ENCODE measurements at regions not wholly inside any gene's neighbourhood (a gene's known extent, or its start where the extent isn't known, plus 50 kb on each side); places are given as distances from the start of the nearest gene placed in this dataset.

DNA sequence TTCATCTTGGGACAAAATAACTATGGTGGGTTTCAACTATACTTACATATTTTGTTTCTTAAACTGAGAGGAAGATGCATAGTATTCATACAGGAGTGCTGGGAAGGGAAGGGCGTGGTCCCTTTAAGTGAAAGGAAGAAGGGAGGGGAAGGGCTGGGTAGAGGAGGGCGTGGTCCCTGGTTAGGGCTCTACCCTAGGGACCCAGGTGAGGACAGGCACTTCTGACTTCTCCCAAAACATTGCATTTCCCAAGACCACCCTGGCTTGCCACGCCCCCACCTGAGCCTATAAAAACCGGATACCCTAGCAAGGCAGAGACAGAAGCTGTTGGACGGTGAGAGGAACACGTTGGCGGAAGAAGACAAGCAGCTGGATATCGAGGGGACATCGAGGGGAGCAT, 157.6 kb upstream of the PLXNA4 start:
- DNase-seq: no peak

DNA sequence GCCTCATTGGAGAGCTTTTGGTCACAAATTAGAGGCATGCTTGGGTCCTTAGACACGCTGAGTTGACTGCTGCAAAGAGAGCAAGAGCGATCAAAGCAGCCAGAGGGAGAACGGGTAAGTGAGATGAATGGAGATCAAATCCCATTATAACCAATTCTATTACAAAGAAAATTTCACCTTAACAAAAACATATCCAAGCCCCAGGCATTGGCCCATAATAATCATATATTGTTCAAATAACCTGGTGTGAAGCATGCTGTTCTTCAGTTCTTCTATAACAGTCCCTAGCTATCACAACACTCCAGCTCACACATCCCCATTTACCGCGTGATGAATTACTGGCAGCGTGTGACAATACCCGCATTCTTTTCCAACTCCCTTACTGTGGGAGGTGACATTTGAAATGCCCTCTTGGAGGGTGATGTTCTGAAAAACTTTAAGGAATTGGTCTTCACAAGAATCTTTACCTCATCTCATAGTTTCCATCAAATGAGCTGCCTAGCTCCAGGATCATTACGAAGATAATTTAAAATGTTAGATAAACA, 156.1 kb upstream of the PLXNA4 start:
- DNase-seq: no peak

DNA sequence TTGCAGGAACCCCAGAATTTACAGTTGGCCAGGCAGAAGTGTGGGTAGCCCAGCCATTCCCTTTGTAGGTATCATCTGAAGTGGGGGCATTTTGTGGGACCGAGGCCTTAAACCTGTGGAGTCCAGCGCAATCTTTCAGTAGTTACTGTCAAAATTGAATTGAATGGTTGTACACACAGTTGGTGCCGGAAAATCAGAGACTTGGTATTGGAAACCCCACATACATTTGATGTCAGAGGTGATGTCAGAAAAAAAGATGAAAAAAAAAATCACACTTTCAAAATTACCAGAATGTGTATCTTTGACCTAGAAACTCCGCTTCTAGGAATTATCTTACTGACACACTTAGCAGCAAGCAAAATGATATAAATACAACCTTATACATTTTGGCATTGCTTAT, 153.8 kb upstream of the PLXNA4 start:
- no peak for DNase-seq

DNA sequence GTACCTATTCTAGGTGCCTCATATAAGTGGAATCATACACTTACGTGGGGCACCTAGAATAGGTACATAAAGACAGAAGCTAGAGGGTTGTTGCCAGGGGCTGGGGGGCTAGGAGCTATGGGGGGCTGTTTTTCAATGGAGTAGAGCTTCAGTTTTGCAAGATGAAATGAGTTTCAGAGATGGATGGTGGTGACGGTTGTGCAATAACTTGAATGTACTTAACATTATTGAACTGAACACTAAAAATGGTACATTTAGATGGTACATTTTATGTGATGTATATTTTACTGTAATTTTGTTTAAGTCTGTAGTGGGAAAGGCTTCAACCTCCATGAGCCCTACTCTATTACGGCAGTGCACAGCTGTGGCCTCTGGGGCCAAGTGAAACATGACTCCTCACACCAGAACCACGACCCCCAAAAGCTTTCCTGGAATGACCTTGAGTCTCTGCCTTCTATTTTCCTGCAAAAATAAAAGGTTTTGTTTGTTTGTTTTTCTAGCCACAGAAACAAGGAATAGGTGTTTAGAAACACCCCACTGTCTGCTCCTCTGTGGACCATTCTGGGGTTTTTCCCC, 147.3 kb upstream of the PLXNA4 start:
- DNase-seq: no peak

DNA sequence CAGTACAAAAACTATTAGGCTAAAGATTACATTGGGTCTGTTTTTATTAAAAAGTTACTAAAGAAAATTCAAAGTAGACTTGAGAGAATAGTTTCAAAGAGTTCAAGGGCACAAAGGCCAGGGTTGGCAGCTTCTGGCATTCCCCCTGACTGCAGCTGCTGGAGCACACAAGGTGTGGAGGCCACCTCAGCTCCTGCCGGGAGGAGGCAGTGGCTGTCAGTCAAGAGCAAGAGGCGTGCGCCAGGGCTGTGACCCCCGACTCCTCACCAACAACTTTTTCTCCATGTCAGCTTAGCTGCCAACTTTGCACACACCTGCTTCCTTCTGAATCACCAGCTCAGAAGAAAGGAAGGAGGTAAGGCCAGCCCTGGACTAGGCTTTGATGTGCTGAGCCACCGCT, 144.6 kb upstream of the PLXNA4 start:
- no peak for DNase-seq

DNA sequence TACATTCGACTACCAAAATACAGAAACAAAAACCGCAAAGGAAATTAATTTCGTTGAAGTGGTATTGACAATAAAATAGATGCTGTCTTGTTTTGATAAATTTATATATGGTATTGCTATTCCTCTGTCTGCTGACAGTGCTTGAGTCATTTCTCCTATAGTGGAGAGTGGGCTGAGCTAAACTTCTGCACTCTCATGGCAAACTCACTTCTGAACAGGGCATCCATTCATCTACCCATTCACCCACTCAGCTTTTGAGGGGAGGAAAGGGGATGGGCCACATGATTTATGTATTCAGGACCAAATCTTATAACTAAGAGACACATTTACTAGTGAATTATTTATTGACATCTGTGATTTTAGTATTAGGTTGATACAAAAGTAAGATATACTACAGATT, 137.6 kb upstream of the PLXNA4 start:
- no peak for DNase-seq

DNA sequence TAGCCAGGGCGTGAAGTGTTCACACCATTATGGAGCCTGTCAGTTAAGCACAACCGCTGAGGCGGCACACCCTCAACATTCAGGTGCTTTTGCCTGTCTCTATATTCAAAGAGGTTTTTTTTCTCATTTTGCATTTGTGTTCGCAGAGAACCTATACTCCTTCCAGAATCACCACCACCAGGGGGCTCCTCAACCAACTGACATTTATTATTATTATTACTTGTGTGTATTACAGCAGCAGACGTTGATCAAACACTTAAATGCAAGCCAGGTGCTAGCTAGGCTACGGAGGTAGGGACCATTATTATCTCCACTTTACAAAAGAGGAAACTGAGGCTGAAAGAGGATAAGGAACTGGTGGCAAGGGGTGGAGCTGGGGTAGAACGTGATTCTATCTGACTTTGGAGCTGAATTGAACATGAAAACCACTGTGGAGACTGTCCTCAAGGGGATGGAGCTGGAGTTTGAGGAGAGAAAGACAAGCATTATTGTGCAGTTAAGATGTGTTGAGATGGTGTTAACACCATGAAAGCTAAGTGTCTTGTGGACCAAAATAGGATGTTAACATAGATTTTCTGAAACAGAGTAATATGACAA, 133.8 kb upstream of the PLXNA4 start:
- no peak for DNase-seq

DNA sequence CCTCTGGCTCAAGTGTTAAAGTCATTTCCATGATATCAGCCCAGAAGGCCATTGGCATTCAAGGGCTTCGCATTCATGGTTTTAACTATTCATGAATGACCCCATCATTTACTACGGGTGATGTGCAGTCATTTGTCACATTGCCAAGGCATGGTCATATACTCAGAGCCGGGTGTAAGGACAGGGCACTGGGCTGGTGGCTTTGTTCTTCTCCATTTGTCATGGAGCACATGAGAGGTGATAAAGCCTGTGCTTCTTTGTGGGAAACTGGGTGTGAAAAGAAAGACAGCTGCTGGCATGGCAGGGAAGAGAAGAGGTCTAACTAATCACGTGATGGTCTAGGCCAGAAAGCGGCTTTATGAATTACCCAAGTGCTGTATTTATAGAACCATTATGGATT, 132.2 kb upstream of the PLXNA4 start:
- DNase-seq: no peak

DNA sequence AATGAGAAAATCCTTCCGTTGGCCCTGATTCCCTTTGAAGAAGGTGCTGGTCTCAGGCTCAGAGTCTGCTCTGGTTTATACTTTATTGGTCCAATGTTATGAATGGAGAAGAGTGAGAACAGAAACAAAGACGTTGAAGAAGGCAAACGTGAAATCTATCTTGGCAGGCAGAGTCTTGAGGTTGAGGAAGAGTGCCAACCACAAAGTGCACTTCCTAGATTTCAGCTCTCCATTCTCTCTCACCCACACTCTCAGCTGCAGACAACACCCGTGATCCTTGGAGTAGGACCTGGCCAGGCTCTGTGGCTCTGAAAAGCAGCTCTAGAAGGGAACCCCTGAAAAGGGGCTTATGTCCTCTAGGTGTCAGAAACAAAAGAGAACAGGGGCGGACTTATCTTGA, 128.9 kb upstream of the PLXNA4 start:
- DNase-seq: no peak

DNA sequence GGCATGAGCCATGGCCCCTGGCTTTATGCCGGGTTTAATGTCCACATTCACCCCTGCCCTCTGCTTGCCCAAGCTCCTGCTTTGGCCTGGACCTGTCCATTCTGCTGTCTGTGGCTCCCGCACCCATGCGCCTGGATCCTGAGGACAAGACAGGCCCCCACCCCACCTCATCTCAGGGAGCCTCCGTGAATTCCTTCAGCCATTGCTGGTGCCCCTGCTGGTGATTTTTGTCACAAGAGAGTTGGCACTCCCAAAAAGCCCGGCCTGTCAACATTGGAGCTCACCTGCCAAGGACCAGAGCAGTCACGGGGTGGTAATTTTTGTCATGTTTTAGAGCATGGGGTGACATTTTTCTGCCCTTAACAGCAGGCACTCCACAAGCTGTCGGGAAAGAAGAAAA, 127.5 kb upstream of the PLXNA4 start:
- no peak for DNase-seq

DNA sequence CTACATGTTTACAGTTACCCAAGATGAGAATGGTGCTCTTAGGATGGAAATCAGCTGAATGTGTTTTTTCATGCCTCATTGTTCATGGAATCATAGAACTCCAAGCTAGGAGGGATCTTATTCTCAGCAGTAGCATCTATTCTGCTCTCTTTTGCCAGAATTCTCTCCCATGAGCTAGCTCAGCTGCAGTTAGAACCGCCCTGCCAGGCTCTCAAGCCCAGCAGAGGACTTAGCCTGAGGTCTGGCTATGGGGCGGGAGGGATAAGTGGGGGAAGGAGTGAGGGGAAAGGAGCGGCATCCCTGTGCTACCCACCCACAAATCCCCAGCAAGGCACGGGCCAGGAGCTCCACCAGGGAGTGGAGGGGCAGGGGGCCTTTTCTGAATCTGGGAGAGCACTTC, 120.7 kb upstream of the PLXNA4 start:
- DNase-seq: peak; percentile 29

DNA sequence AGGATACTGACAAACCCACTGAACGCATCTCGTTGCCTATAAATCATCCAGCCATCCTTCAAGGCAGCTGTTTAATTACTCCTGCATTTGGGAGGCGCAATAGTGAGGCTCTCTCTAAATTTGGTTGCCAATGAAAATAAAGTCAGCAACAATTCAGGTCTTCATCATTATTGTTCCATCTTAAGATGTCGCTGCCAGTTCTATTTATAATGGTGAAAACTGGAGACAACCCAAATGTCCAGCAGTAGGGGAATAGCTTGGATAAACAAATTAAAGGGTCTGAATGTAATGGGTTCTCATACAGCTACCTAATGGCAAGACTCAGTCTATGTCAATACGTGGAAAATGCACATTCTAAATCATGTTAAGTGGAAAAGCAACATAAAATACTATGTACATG, 120.1 kb upstream of the PLXNA4 start:
- peak; percentile 61 for DNase-seq

DNA sequence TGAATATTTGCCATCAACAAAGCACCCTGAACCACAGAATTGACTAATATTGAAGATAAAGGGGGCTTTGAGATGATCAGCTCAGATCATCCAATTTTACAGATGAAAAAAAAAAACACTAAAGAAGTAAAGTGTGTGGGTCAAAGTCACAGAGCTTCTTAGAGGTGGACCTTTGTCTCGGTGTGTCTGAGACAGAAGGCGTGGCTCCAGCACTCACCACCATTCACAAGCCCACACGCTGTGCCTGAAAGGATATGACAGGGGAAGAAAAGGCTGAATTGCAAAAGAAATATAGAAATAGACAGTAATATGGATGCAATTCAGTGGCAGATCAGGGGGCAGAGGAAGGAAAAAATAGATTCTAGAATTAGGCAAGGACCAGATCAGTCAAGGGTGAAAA, 114.9 kb upstream of the PLXNA4 start:
- DNase-seq: no peak

DNA sequence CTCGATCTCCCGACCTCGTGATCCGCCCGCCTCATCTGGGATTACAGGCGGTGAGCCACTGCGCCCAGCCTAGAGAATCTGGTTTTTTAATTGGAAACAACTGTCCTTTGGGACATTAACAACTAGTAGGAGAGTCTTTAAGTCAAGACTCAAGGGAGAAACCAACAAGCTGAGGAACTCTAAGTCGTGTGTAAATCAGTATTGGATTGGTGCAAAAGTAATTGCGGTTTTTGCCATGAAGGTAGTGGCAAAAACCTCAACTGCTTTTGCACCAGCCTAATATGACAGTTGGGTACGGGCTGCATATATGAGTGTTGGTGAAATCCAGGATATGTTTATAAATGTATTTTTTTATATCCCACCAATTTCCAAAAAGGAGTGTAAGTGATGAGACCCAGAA, 113.9 kb upstream of the PLXNA4 start:
- no peak for DNase-seq

DNA sequence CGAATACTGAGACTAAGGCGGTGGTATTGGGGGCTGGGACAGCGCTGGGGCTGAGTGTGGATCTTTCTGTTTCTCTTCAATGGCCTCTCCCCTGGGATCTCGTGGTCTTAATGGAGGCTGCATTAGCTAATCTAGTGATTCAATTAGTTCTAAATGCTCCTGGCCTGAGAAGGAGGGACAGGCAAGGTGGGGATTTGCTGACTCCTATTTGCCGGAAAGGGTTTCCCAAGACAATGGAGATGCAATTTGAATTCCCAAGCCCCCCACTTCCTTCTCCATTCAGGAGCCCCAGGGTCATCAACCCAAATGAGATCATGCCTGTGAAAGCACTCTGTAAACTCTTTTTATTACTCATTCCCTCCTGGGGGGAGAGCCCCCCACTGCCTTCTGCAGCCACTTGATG, 111.7 kb upstream of the PLXNA4 start:
- no peak for DNase-seq

DNA sequence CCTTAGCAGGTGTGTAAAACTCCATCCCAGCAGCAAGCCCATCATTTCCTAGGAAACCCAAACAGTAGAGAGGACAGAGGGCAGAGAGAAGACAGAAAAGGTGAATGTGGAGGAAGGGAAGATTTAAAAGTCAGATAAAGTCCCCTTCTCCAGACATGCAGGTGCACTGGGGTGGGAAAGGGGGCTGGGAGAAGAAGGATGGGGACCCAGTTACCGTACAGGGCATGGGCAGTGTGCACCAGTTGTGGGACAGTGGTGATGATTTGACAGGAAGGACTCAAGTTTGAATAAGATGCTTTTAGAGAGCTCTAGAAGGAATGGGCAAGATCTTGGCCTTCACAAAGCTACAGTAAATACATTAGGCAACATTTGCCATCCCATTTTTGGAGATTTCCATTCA, 110.7 kb upstream of the PLXNA4 start:
- DNase-seq: no peak

DNA sequence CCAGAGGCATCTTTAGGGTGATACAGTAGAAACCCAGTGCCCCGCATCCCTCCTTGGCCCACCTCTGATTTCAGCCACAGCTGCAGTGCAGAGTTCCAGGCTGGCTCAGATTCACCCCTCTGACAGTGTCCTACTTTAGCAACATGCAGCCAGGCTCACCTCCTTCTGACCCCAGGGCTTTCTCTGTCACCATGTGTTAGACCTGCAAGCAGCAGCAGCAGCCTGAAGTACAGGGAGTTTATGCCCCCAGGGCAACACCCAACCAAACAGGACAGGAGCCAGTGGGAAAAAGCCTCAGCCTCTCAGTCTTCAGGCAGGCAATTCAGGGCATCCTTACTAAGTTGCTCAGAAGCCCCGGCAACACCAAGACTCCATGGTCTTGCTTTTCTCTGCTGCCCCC, 109.0 kb upstream of the PLXNA4 start:
- DNase-seq: no peak

DNA sequence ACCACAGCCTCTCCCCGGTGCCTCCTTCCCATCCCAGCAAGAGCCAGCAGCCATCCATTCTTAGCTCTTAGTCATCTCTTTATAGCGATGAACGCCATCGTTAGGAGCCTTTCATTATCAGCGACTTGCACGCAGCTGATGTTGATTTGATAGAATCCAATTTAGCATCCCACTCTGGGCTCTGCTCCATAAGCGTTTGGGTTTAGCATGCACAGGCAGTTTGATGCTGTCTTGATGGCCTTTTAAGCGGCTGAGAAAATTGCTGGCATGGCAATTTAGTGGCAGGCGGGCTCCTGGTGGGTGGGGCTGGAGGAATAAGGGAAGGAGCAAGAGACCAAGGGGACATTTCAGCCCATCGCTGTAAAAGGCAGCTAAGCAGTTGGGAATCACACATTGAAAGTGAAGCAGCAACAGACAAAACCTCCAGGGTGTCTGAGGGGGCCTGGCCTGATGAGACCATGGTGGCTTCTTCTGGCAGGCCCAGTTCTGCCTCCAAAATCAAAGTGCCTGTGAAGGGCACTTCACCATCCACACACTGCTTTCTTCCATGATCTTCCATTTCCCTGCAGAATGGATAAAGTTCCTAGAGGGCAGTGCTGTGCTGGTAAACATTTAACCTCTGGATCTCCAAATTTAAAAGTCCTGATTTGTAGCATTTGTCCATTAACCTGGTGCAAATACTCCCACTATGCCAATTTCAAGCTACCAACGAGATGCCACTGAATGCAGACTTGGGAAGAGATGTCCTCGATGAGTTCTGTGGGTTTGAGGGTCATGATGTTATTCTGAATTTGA, 107.8 kb upstream of the PLXNA4 start:
- no peak for DNase-seq

DNA sequence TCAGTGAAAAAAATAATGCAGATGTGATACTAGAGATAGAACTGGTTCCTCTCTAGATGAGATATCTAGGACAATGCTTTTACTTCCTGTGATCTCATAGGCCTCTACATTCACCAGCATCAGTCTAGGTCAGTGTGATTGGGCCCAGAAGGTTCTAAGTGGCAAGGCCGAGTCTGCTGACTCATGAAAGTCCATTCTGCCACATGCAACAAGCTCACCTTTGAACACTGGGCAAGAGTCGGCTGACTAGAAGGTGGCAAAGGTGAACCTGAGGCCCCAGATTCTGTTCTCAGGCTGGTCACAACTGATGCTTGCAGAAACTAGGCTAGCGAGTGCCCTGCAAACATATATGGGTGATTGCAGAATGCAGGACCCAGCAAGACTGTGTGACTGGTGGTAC, 105.7 kb upstream of the PLXNA4 start:
- DNase-seq: no peak

DNA sequence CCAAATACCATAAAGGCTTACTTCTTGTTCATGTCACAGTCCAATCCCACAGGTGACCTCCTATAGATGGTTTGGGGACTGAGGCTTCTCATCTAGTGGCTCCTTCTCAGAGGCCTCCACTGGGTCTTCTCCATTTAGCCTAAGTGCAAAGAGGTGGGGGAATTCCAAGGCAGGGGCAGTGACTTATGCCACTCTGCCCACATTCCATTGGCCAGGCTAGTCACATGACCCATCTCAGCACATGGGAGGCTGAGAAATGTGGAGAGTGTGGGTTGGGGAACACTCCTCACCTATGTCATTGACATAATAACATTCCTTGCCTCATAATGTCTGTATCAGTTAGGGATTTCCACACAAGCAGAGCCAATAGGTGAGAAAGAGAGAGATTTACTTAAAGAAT, 104.3 kb upstream of the PLXNA4 start:
- DNase-seq: no peak

DNA sequence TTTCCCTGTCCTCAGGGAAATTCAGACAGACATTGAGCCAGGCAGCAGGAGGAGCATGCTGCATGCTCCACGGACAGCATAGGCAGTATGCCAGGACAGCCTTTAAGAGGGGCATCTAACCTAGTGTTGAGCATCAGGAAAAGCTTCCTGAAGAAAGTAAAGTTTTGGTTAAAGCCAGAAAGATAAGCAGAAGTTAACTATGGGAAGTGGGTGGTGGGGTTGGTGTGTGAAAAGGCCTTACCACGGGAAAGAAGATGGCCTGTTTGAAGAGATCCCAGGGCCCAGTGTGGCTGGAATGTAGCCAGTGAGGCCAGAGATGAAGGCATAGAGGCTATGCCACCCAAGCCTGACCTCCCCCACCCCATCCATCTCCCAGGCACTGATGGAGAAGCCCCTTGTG, 102.4 kb upstream of the PLXNA4 start:
- no peak for DNase-seq

DNA sequence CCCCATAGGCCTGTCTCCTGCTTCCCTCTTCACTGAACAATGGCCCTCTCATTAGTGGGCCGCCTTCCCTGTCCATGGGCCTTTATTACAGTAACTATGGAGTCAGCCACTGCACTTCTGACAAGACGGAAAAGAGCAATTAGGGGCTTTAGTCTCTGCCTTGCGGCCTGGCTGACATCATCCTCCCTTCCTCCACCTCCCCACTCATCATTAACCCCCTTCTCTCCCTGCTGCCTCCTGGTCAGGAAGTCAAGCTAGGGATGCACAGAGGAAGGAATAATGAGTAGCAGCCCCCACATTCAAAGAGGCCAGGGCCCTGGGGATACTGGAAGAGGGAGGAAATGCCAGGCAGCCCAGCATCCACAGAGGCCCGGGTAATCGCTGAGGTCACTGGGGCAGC, 101.6 kb upstream of the PLXNA4 start:
- no peak for DNase-seq

DNA sequence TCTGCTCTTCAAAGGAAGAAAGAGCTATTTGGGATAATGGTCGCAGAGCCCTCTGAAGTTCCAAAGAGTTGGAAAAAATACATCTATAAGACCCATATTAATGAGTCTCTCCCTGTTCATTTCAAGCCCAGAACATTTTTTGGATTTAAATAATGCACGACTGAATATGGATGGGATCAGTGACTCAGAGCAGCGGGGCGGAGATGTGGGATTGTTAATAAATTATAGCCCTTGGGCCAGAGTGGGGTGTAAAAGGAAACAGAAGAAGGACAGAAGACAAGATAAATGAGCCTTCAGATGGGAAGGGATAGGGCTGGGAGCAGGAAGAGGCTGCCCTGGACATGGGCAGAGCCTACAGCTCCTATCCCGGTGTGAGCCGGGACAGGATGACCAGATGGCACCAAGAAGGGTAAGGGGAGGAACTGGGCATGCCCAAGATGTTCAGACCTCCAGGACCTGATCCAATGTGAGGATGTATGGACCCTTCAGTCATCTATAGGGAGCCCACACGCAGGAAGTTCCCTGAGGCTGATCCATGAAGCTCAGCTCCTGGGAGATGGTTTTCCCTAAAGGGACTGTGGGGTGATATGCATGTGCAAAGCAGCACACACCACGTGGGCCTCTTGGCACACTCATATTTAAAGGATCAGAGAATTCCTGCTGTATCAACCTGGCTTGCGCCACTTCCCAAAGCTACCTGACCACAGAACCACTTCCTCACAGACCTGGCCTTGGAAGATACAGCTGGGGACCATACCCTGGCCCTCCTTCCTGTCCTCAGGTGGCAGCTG, 96.1 kb upstream of the PLXNA4 start:
- no peak for DNase-seq

DNA sequence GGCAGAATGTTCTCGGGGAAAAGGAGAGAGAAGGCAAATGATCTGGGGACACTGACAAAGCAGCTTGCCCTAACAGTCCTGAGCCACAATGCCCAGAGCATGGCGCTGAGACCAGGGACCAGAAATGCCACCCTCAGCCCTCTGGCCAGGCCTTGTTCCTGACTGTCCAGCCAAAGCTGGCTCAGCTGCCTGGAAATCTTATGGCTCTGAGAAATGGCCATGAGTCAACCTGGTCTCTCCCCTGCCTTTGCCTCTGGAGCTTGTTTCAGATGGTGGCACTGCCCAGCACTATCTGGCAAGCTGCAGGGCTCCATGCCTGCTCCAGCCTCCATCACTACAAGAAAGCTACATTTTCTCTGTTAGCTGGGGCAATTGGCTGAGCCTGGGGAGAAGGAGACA, 90.5 kb upstream of the PLXNA4 start:
- no peak for DNase-seq

All from NCI-H1105 treated with DMSO at 0.1 percent for 48 hours (cell line).